ENCODE measurements at regions not wholly inside any gene's neighbourhood (a gene's known extent, or its start where the extent isn't known, plus 50 kb on each side); places are given as distances from the start of the nearest gene placed in this dataset.

- Histone ChIP-seq H3K4me3 (ENCODE audit: low read length) (no peak overlapping the region), H3K36me3 (ENCODE audit: control insufficient read depth, insufficient read depth, low read length) (no peaks in the 10 kb centered on the region), H3K27me3 (ENCODE audit: control insufficient read depth, insufficient read depth, low read length) (no peaks in the 10 kb centered on the region), H3K4me1 (ENCODE audit: control insufficient read depth, insufficient read depth, low read length) (peaks cover 6% of the 10 kb centered on the region), H3K27ac (ENCODE audit: low read depth, low read length) (no peak overlapping the region), H3K9ac (ENCODE audit: low read length) (no peak overlapping the region)
Observed at GRCh38 chr15:36499412-36500389, 79.7 kb upstream of the CDIN1 start.

GRCh38 chr15:36501063-36501678 is 78.3 kb upstream of the CDIN1 start:
- H3K4me1 ChIP-seq (ENCODE audit: control insufficient read depth, insufficient read depth, low read length): peaks cover 6% of the 10 kb centered on the region
- no peaks in the 10 kb centered on the region for H3K27me3 ChIP-seq (ENCODE audit: control insufficient read depth, insufficient read depth, low read length)
- H3K36me3 ChIP-seq (ENCODE audit: control insufficient read depth, insufficient read depth, low read length): no peaks in the 10 kb centered on the region
- no peak overlapping the region for H3K27ac ChIP-seq (ENCODE audit: low read depth, low read length)
- no peak overlapping the region for H3K4me3 ChIP-seq (ENCODE audit: low read length)
- H3K9ac ChIP-seq (ENCODE audit: low read length): no peak overlapping the region

GRCh38 chr15:36502509-36502908 is 76.9 kb upstream of the CDIN1 start:
- Histone ChIP-seq H3K36me3 (ENCODE audit: control insufficient read depth, insufficient read depth, low read length) (no peaks in the 10 kb centered on the region), H3K4me1 (ENCODE audit: control insufficient read depth, insufficient read depth, low read length) (peaks cover 6% of the 10 kb centered on the region), H3K27ac (ENCODE audit: low read depth, low read length) (no peak overlapping the region), H3K4me3 (ENCODE audit: low read length) (no peak overlapping the region), H3K9ac (ENCODE audit: low read length) (no peak overlapping the region), H3K27me3 (ENCODE audit: control insufficient read depth, insufficient read depth, low read length) (no peaks in the 10 kb centered on the region)

- H3K9ac ChIP-seq (ENCODE audit: low read length): no peak overlapping the region
- H3K27ac ChIP-seq (ENCODE audit: low read depth, low read length): no peak overlapping the region
- H3K4me3 ChIP-seq (ENCODE audit: low read length): no peak overlapping the region
- H3K27me3 ChIP-seq (ENCODE audit: control insufficient read depth, insufficient read depth, low read length): no peaks in the 10 kb centered on the region
- no peaks in the 10 kb centered on the region for H3K36me3 ChIP-seq (ENCODE audit: control insufficient read depth, insufficient read depth, low read length)
- no peaks in the 10 kb centered on the region for H3K4me1 ChIP-seq (ENCODE audit: control insufficient read depth, insufficient read depth, low read length)
Observed at GRCh38 chr15:36506733-36507356, 72.6 kb upstream of the CDIN1 start.

- no peaks in the 10 kb centered on the region for H3K4me1 ChIP-seq (ENCODE audit: control insufficient read depth, insufficient read depth, low read length)
- H3K27me3 ChIP-seq (ENCODE audit: control insufficient read depth, insufficient read depth, low read length): no peaks in the 10 kb centered on the region
- no peak overlapping the region for H3K9ac ChIP-seq (ENCODE audit: low read length)
- H3K36me3 ChIP-seq (ENCODE audit: control insufficient read depth, insufficient read depth, low read length): no peaks in the 10 kb centered on the region
- H3K4me3 ChIP-seq (ENCODE audit: low read length): no peak overlapping the region
- no peak overlapping the region for H3K27ac ChIP-seq (ENCODE audit: low read depth, low read length)
Observed at GRCh38 chr15:36507458-36507857, 72.0 kb upstream of the CDIN1 start.

- Histone ChIP-seq H3K4me3 (ENCODE audit: low read length) (no peak overlapping the region), H3K36me3 (ENCODE audit: control insufficient read depth, insufficient read depth, low read length) (no peaks in the 10 kb centered on the region), H3K4me1 (ENCODE audit: control insufficient read depth, insufficient read depth, low read length) (no peaks in the 10 kb centered on the region), H3K27ac (ENCODE audit: low read depth, low read length) (no peak overlapping the region), H3K27me3 (ENCODE audit: control insufficient read depth, insufficient read depth, low read length) (no peaks in the 10 kb centered on the region), H3K9ac (ENCODE audit: low read length) (no peak overlapping the region)
Observed at GRCh38 chr15:36511594-36511993, 67.8 kb upstream of the CDIN1 start.

GRCh38 chr15:36517758-36518157 is 61.7 kb upstream of the CDIN1 start:
- Histone ChIP-seq H3K27ac (ENCODE audit: low read depth, low read length) (no peak overlapping the region), H3K4me3 (ENCODE audit: low read length) (no peak overlapping the region), H3K27me3 (ENCODE audit: control insufficient read depth, insufficient read depth, low read length) (no peaks in the 10 kb centered on the region), H3K9ac (ENCODE audit: low read length) (no peak overlapping the region), H3K4me1 (ENCODE audit: control insufficient read depth, insufficient read depth, low read length) (no peaks in the 10 kb centered on the region), H3K36me3 (ENCODE audit: control insufficient read depth, insufficient read depth, low read length) (no peaks in the 10 kb centered on the region)

GRCh38 chr15:36519067-36519466 is 60.4 kb upstream of the CDIN1 start:
- H3K27ac ChIP-seq (ENCODE audit: low read depth, low read length): no peak overlapping the region
- no peaks in the 10 kb centered on the region for H3K36me3 ChIP-seq (ENCODE audit: control insufficient read depth, insufficient read depth, low read length)
- H3K4me3 ChIP-seq (ENCODE audit: low read length): no peak overlapping the region
- H3K9ac ChIP-seq (ENCODE audit: low read length): no peak overlapping the region
- H3K4me1 ChIP-seq (ENCODE audit: control insufficient read depth, insufficient read depth, low read length): no peaks in the 10 kb centered on the region
- H3K27me3 ChIP-seq (ENCODE audit: control insufficient read depth, insufficient read depth, low read length): no peaks in the 10 kb centered on the region

- Histone ChIP-seq H3K36me3 (ENCODE audit: control insufficient read depth, insufficient read depth, low read length) (no peaks in the 10 kb centered on the region), H3K4me1 (ENCODE audit: control insufficient read depth, insufficient read depth, low read length) (no peaks in the 10 kb centered on the region), H3K4me3 (ENCODE audit: low read length) (no peak overlapping the region), H3K27ac (ENCODE audit: low read depth, low read length) (no peak overlapping the region), H3K27me3 (ENCODE audit: control insufficient read depth, insufficient read depth, low read length) (no peaks in the 10 kb centered on the region), H3K9ac (ENCODE audit: low read length) (no peak overlapping the region)
Observed at GRCh38 chr15:36525430-36525829, 54.0 kb upstream of the CDIN1 start.

- no peaks in the 10 kb centered on the region for H3K36me3 ChIP-seq (ENCODE audit: control insufficient read depth, insufficient read depth, low read length)
- H3K4me3 ChIP-seq (ENCODE audit: low read length): no peak overlapping the region
- H3K4me1 ChIP-seq (ENCODE audit: control insufficient read depth, insufficient read depth, low read length): no peaks in the 10 kb centered on the region
- H3K27me3 ChIP-seq (ENCODE audit: control insufficient read depth, insufficient read depth, low read length): no peaks in the 10 kb centered on the region
- H3K9ac ChIP-seq (ENCODE audit: low read length): no peak overlapping the region
- H3K27ac ChIP-seq (ENCODE audit: low read depth, low read length): no peak overlapping the region
Observed at GRCh38 chr15:36527235-36528162, 51.9 kb upstream of the CDIN1 start.

- no peak overlapping the region for H3K4me3 ChIP-seq (ENCODE audit: low read length)
Observed at GRCh38 chr15:36529296-36530011, 50.0 kb upstream of the CDIN1 start.

More at GRCh38 chr15:36529296-36530011, 50.0 kb upstream of the CDIN1 start:
- Histone ChIP-seq H3K36me3 (ENCODE audit: control insufficient read depth, insufficient read depth, low read length) (no peaks in the 10 kb centered on the region), H3K27me3 (ENCODE audit: control insufficient read depth, insufficient read depth, low read length) (no peaks in the 10 kb centered on the region), H3K27ac (ENCODE audit: low read depth, low read length) (no peak overlapping the region), H3K9ac (ENCODE audit: low read length) (no peak overlapping the region), H3K4me1 (ENCODE audit: control insufficient read depth, insufficient read depth, low read length) (no peaks in the 10 kb centered on the region)
